Retinal pigment epithelial cell (primary cell): ENCODE measurements at regions not wholly inside any gene's neighbourhood (a gene's known extent, or its start where the extent isn't known, plus 50 kb on each side); places are given as distances from the start of the nearest gene placed in this dataset.

Source experiments
- DNase-seq: peaks from one replicate; pipeline ENCODE4 v3.0.0-alpha.2; 2010; ENCODE audit warnings: low read depth
- H3K4me3 ChIP-seq: 2 replicates; pipeline ENCODE4 v1.5.1; 2011; ENCODE audit warnings: mild to moderate bottlenecking, low read length, control low read depth, moderate library complexity
- TF ChIP-seq, protein P1 (sequence below): conservative IDR thresholded peaks from 2 replicates; pipeline ENCODE4 v1.5.1; 2011; ENCODE audit warnings: low read depth, low read length, control low read depth, inconsistent platforms

GRCh38 chr1:56033321-56034037 is 545.9 kb downstream of the PLPP3 start:
- no peak for DNase-seq
- H3K4me3 ChIP-seq = no peak overlapping the region

DNA sequence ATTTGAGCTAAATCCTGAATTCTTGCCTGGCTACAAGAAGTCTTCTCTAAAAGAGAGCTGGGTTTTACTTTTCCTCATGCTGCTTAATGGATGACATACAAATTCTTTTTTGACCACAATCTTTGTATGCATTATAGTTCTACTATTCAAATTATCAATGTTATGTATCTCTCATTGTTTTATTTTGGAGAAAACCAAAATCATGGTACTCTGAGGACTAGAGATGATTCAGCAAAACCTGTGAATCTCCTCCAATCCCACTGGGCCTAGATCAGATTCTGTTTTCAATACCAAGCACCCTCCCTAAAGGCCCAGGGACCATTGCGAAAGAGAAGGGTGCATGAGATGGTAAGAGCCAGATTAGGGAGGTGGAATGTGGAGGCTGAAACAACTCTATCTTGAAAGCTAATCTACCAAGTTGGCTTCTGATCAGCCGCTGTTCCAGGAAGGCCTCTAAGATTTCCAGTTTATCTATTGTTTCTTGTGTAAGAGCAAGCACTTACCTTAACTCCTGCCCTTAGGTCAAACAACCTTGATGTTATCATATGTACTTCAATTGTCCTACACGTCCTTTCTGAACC is 547.2 kb downstream of the PLPP3 start:
- no peak for DNase-seq
- TF ChIP-seq, protein P1, sequence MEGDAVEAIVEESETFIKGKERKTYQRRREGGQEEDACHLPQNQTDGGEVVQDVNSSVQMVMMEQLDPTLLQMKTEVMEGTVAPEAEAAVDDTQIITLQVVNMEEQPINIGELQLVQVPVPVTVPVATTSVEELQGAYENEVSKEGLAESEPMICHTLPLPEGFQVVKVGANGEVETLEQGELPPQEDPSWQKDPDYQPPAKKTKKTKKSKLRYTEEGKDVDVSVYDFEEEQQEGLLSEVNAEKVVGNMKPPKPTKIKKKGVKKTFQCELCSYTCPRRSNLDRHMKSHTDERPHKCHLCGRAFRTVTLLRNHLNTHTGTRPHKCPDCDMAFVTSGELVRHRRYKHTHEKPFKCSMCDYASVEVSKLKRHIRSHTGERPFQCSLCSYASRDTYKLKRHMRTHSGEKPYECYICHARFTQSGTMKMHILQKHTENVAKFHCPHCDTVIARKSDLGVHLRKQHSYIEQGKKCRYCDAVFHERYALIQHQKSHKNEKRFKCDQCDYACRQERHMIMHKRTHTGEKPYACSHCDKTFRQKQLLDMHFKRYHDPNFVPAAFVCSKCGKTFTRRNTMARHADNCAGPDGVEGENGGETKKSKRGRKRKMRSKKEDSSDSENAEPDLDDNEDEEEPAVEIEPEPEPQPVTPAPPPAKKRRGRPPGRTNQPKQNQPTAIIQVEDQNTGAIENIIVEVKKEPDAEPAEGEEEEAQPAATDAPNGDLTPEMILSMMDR = no peak
- H3K4me3 ChIP-seq = no peak overlapping the region

More at GRCh38 chr1:56033321-56034037, 545.9 kb downstream of the PLPP3 start:
- TF ChIP-seq, protein P1 = no peak

DNA sequence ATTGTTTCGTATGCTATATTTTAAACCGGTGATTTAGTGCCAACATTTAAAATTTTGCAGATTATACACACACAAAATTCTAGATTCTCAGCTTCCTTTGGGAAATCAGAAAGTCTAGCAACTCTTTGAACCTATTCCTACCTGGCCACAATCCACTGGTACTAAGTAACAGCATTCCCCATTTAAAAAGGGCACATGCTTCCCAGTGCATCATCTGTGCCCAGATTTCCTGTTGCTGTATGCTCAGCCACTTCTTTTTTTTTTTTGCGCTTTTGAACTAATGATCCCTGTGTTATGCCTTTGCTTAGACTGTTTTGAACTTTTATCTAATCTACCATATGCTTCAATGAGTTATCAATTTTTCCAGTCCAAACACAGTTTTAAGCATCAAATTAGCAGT is 548.4 kb downstream of the PLPP3 start:
- TF ChIP-seq, protein P1 = no peak
- H3K4me3 ChIP-seq = no peak overlapping the region
- no peak for DNase-seq

DNA sequence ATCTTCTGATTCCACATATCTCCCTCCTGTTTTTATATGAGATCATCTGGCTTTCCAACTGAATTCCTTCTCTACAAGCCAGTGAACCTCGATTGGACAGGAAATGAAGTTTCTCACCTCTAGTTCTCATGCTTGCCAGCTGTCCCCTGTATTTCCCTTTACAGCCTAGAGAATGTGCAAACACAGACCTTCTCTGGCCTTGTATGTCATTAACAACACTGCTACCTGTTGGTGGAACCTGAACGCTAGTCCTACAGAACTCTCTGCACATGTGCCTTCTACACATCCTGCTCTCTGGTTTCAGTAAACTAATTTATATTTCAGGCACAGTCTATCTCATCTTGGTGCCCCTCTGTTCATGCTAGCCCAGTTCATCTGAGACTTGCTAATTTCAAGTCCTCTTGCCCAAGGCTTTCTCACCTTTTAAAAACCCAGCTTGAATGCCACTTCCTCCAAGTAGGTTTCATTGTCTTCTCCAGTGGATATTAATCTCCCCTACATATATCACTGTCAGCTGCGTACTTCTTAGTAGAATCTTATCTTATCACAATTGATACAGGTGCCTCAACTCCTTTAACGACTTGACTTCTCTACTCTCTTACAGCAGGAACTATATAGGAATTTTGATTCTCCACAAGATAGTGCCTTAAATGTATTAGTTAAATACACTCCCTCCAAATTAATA is 549.9 kb downstream of the PLPP3 start:
- TF ChIP-seq, protein P1 = no peak
- no peak for DNase-seq
- no peak overlapping the region for H3K4me3 ChIP-seq

DNA sequence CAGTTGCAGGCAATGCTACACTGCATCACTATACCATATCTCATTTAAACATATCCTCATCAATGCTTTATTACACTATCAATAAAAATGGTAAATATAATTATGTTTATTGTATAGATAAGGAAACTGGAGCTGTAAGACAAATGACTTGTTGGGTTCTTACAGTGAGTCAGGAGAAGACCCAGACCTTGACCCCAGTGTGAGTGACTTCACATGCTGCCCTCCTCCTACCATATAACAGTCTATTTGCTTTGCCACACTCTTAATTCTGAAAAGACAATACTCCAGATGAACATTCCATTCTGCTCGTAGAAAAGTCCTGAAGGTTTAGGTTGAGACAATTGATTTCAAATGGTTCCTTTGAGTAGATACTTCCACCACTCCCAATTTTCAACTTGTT is 550.5 kb downstream of the PLPP3 start:
- H3K4me3 ChIP-seq = no peak overlapping the region
- TF ChIP-seq, protein P1 = no peak
- DNase-seq = no peak

- H3K4me3 ChIP-seq = no peak overlapping the region
- TF ChIP-seq, protein P1 = no peak
- no peak for DNase-seq
Observed at GRCh38 chr1:56028244-56028643, 551.1 kb downstream of the PLPP3 start.
